Head of caudate nucleus (tissue), 42 donors: ENCODE measurements at regions not wholly inside any gene's neighbourhood (a gene's known extent, or its start where the extent isn't known, plus 50 kb on each side); places are given as distances from the start of the nearest gene placed in this dataset.

Source experiments
- DNase-seq, 42 donors: peaks; one replicate each; pipeline versions ENCODE4 v3.0.0 to v3.0.0-alpha.2; 2020 to 2021; ENCODE audit warnings: mixed read lengths in 7 of 42
- intact Hi-C: fragments of 100-400 bp; cut with DNase I; formaldehyde crosslinking; loops from one replicate; pipeline ENCODE4 v1.15.0; 2022

- intact Hi-C loops = no loop called here
These were observed 736.8 kb downstream of the SOCS6 start for GRCh38 chr18:71025505-71026225.

GRCh38 chr18:71022389-71022788 is 733.5 kb downstream of the SOCS6 start:
- intact Hi-C loops = no loop called here
- DNase-seq = no peak

More at GRCh38 chr18:71025505-71026225, 736.8 kb downstream of the SOCS6 start:
- no peak for DNase-seq

GRCh38 chr18:71021030-71021362 is 732.2 kb downstream of the SOCS6 start:
- no peak for DNase-seq
- intact Hi-C loops = no loop called here

- no peak for DNase-seq
- intact Hi-C loops = no loop called here
These were observed 731.6 kb downstream of the SOCS6 start for GRCh38 chr18:71020342-71021029.

- DNase-seq = no peak
- intact Hi-C loops = no loop called here
These were observed 730.0 kb downstream of the SOCS6 start for GRCh38 chr18:71018816-71019215.

- intact Hi-C loops = no loop called here
- no peak for DNase-seq
These were observed 723.9 kb downstream of the SOCS6 start for GRCh38 chr18:71012789-71013188.

- DNase-seq = no peak
- intact Hi-C loops = no loop called here
These were observed 722.5 kb downstream of the SOCS6 start for GRCh38 chr18:71011389-71011788.

- intact Hi-C loops = no loop called here
- no peak for DNase-seq
These were observed 719.4 kb downstream of the SOCS6 start for GRCh38 chr18:71008257-71008656.

GRCh38 chr18:71001597-71001996 is 712.8 kb downstream of the SOCS6 start:
- intact Hi-C loops = no loop called here
- no peak for DNase-seq

- no peak for DNase-seq
- intact Hi-C loops = no loop called here
These were observed 709.6 kb downstream of the SOCS6 start for GRCh38 chr18:70998490-70998889.

GRCh38 chr18:70994116-70994515 is 705.3 kb downstream of the SOCS6 start:
- no peak for DNase-seq
- intact Hi-C loops = no loop called here

GRCh38 chr18:70991577-70991976 is 702.7 kb downstream of the SOCS6 start:
- intact Hi-C loops = no loop called here
- no peak for DNase-seq

- intact Hi-C loops = no loop called here
- DNase-seq = no peak
These were observed 697.1 kb downstream of the SOCS6 start for GRCh38 chr18:70985948-70986347.

- DNase-seq = no peak
- intact Hi-C loops = no loop called here
These were observed 693.4 kb downstream of the SOCS6 start for GRCh38 chr18:70982292-70982691.

GRCh38 chr18:70981400-70982140 is 692.7 kb downstream of the SOCS6 start:
- intact Hi-C loops = no loop called here

GRCh38 chr18:70973626-70974025 is 684.8 kb downstream of the SOCS6 start:
- DNase-seq = no peak
- intact Hi-C loops = no loop called here

More at GRCh38 chr18:70981400-70982140, 692.7 kb downstream of the SOCS6 start:
- DNase-seq = no peak

GRCh38 chr18:70966419-70966818 is 677.6 kb downstream of the SOCS6 start:
- DNase-seq = no peak
- intact Hi-C loops = no loop called here

GRCh38 chr18:70961939-70962338 is 673.1 kb downstream of the SOCS6 start:
- DNase-seq = no peak
- intact Hi-C loops = no loop called here

GRCh38 chr18:70956554-70956953 is 667.7 kb downstream of the SOCS6 start:
- intact Hi-C loops = no loop called here
- DNase-seq = no peak

GRCh38 chr18:70936160-70936559 is 647.3 kb downstream of the SOCS6 start:
- intact Hi-C loops = loop anchor here (10.0 kb wide), 1 partner anchor 1599 kb away; no protein-coding TSS in a partner anchor
- no peak for DNase-seq
